HEK293 (cell line): ENCODE measurements at regions not wholly inside any gene's neighbourhood (a gene's known extent, or its start where the extent isn't known, plus 50 kb on each side); places are given as distances from the start of the nearest gene placed in this dataset.

Experiments used
- CTCF ChIA-PET: fragments of 350-600 bp; formaldehyde crosslinking; extraction: SDS; loops from one replicate; lab custom pipeline; 2021; ENCODE audit warnings: antibody characterized with exemption; lab: Yijun Ruan, JAX
- POLR2A ChIA-PET: fragments of 300-600 bp; formaldehyde crosslinking; extraction: SDS; loops from one replicate; lab custom pipeline; 2020; ENCODE audit warnings: antibody characterized with exemption, inconsistent platforms; lab: Yijun Ruan, JAX
- H3K27ac ChIP-seq: fragments of 200-500 bp; sonication (Bioruptor generic); 2 replicates; pipeline ENCODE4 v1.5.1; 2014; ENCODE audit warnings: low read depth, low read length, control low read depth, inconsistent platforms; ENCODE audit errors: extremely low read depth
- H3K36me3 ChIP-seq, 2 experiments: fragments of 200-500 bp in 1 of 2; sonication (Bioruptor generic) in 1 of 2; 1 replicate in 1 of 2; 2 replicates in 1 of 2; pipeline ENCODE4 v1.5.1; 2014 to 2017; ENCODE audit warnings: inconsistent platforms in 2 of 2, low read length in 2 of 2; ENCODE audit not compliant: control insufficient read depth in 2 of 2, insufficient read depth in 1 of 2
- H3K4me1 ChIP-seq: fragments of 200-500 bp; sonication (Bioruptor generic); 2 replicates; pipeline ENCODE4 v1.5.1; 2014; ENCODE audit warnings: mild to moderate bottlenecking, low read length, inconsistent platforms; ENCODE audit not compliant: control insufficient read depth, insufficient read depth
- H3K4me3 ChIP-seq: 2 replicates; pipeline ENCODE4 v1.5.1; 2011; ENCODE audit warnings: low read depth, mild to moderate bottlenecking, control low read depth, low read length, moderate library complexity
- H3K9me3 ChIP-seq: fragments of 200-500 bp; sonication (Bioruptor generic); 2 replicates; pipeline ENCODE4 v1.5.1; 2014; ENCODE audit warnings: low read depth, low read length, inconsistent platforms; ENCODE audit not compliant: control insufficient read depth, insufficient read depth
- AEBP2 ChIP-seq: fragments of 450-650 bp; formaldehyde crosslinking; IDR thresholded peaks from 2 replicates; pipeline ENCODE4 v1.5.1; 2016; ENCODE audit warnings: missing biosample characterization, missing genetic modification characterization, borderline replicate concordance
- SP2 ChIP-seq: fragments of 450-650 bp; formaldehyde crosslinking; IDR thresholded peaks from 2 replicates; pipeline ENCODE4 v1.5.1; 2016; ENCODE audit warnings: missing biosample characterization, missing genetic modification characterization
- SP3 ChIP-seq: fragments of 450-650 bp; formaldehyde crosslinking; IDR thresholded peaks from 2 replicates; pipeline ENCODE4 v1.5.1; 2016; ENCODE audit warnings: missing biosample characterization, missing genetic modification characterization
- SP7 ChIP-seq: fragments of 450-650 bp; formaldehyde crosslinking; IDR thresholded peaks from 2 replicates; pipeline ENCODE4 v1.5.1; 2016; ENCODE audit warnings: missing biosample characterization, missing genetic modification characterization
- WT1 ChIP-seq: fragments of 450-650 bp; formaldehyde crosslinking; IDR thresholded peaks from 2 replicates; pipeline ENCODE4 v1.5.1; 2016; ENCODE audit warnings: missing biosample characterization, missing genetic modification characterization
- ZBTB20 ChIP-seq: fragments of 450-650 bp; formaldehyde crosslinking; IDR thresholded peaks from 2 replicates; pipeline ENCODE4 v1.5.1; 2016; ENCODE audit warnings: missing biosample characterization, missing genetic modification characterization
- ZBTB21 ChIP-seq: fragments of 450-650 bp; formaldehyde crosslinking; IDR thresholded peaks from 2 replicates; pipeline ENCODE4 v1.5.1; 2017; ENCODE audit warnings: missing biosample characterization, missing genetic modification characterization
- ZFP41 ChIP-seq: fragments of 450-650 bp; formaldehyde crosslinking; IDR thresholded peaks from 2 replicates; pipeline ENCODE4 v1.5.1; 2016; ENCODE audit warnings: missing biosample characterization, missing genetic modification characterization, borderline replicate concordance
- ZNF133 ChIP-seq: fragments of 450-650 bp; formaldehyde crosslinking; IDR thresholded peaks from 2 replicates; pipeline ENCODE4 v1.5.1; 2016; ENCODE audit warnings: missing biosample characterization, missing genetic modification characterization
- ZNF138 ChIP-seq: fragments of 450-650 bp; formaldehyde crosslinking; IDR thresholded peaks from 2 replicates; pipeline ENCODE4 v1.5.1; 2016; ENCODE audit warnings: missing biosample characterization, missing genetic modification characterization, borderline replicate concordance
- ZNF169 ChIP-seq: fragments of 450-650 bp; formaldehyde crosslinking; IDR thresholded peaks from 2 replicates; pipeline ENCODE4 v1.5.1; 2016; ENCODE audit warnings: missing biosample characterization, missing genetic modification characterization
- ZNF174 ChIP-seq: fragments of 450-650 bp; formaldehyde crosslinking; IDR thresholded peaks from 2 replicates; pipeline ENCODE4 v1.5.0; 2017; ENCODE audit warnings: missing biosample characterization, mild to moderate bottlenecking, missing genetic modification characterization
- ZNF202 ChIP-seq: fragments of 450-650 bp; formaldehyde crosslinking; IDR thresholded peaks from 2 replicates; pipeline ENCODE4 v1.5.1; 2016; ENCODE audit warnings: missing biosample characterization, missing genetic modification characterization, borderline replicate concordance
- ZNF248 ChIP-seq: fragments of 450-650 bp; formaldehyde crosslinking; IDR thresholded peaks from 2 replicates; pipeline ENCODE4 v1.5.1; 2017; ENCODE audit warnings: missing biosample characterization, missing genetic modification characterization
- ZNF341 ChIP-seq: fragments of 450-650 bp; formaldehyde crosslinking; IDR thresholded peaks from 2 replicates; pipeline ENCODE4; 2016; ENCODE audit warnings: low read depth, missing biosample characterization, missing genetic modification characterization
- ZNF394 ChIP-seq: fragments of 450-650 bp; formaldehyde crosslinking; IDR thresholded peaks from 2 replicates; pipeline ENCODE4 v1.5.1; 2016; ENCODE audit warnings: missing biosample characterization, missing genetic modification characterization, mild to moderate bottlenecking, moderate library complexity, borderline replicate concordance
- ZNF596 ChIP-seq: fragments of 450-650 bp; IDR thresholded peaks from 2 replicates; pipeline ENCODE4 v1.5.0; 2018; ENCODE audit warnings: missing biosample characterization, mild to moderate bottlenecking, missing genetic modification characterization, moderate library complexity
- ZNF600 ChIP-seq: fragments of 450-650 bp; formaldehyde crosslinking; IDR thresholded peaks from 2 replicates; pipeline ENCODE4 v1.5.1; 2016; ENCODE audit warnings: missing biosample characterization, missing genetic modification characterization
- ZNF837 ChIP-seq: fragments of 450-650 bp; formaldehyde crosslinking; IDR thresholded peaks from 2 replicates; pipeline ENCODE4 v1.5.1; 2016; ENCODE audit warnings: missing biosample characterization, missing genetic modification characterization
- ZSCAN16 ChIP-seq: fragments of 450-650 bp; formaldehyde crosslinking; IDR thresholded peaks from 2 replicates; pipeline ENCODE4 v1.5.1; 2016; ENCODE audit warnings: missing biosample characterization, missing genetic modification characterization
- TF ChIP-seq, protein P1 (sequence below): fragments of 450-650 bp; formaldehyde crosslinking; IDR thresholded peaks from 2 replicates; pipeline ENCODE4 v1.5.1; 2017; ENCODE audit warnings: missing biosample characterization, missing genetic modification characterization
- TF ChIP-seq, protein P2 (sequence below): fragments of 450-650 bp; formaldehyde crosslinking; conservative IDR thresholded peaks from 2 replicates; pipeline ENCODE4 v1.5.1; 2016; ENCODE audit warnings: low read depth, missing biosample characterization, missing genetic modification characterization
- TF ChIP-seq, protein P3 (sequence below): fragments of 450-650 bp; formaldehyde crosslinking; IDR thresholded peaks from 2 replicates; pipeline ENCODE4 v1.5.1; 2016; ENCODE audit warnings: missing biosample characterization, missing genetic modification characterization, low read depth

DNA sequence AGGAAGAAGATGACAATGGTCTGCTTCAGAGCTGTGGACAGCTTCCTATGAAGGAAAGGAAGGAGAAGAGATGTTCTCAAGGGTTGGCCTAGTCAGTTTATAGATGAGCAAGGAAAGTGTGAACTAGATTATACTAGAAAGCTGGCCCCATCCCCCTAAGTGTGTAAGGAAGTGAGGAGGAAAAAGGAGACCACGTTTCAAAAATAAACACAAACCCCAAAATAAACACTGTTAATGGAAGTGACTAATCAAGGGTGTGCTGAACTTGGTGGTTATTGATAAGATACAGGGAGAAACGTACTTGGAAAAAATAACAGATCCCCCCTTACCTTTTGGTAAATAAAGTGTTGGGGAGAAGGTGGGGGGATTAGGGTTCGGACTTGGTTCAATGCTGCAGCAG, 267.1 kb downstream of the SOX9 start:
- no peak for TF ChIP-seq ZNF341
- peak; percentile 22; the same call in 1 of the 2 replicates for TF ChIP-seq WT1 (tag by site-specific recombination)
- TF ChIP-seq, protein P1, sequence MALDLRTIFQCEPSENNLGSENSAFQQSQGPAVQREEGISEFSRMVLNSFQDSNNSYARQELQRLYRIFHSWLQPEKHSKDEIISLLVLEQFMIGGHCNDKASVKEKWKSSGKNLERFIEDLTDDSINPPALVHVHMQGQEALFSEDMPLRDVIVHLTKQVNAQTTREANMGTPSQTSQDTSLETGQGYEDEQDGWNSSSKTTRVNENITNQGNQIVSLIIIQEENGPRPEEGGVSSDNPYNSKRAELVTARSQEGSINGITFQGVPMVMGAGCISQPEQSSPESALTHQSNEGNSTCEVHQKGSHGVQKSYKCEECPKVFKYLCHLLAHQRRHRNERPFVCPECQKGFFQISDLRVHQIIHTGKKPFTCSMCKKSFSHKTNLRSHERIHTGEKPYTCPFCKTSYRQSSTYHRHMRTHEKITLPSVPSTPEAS: no peak
- no peak for TF ChIP-seq ZNF133
- Histone ChIP-seq H3K4me1 (peaks cover 21% of the 10 kb centered on the region), H3K9me3 (no peaks in the 10 kb centered on the region), H3K27ac (no peak overlapping the region; the same call in 1 of the 2 replicates), H3K4me3 (no peak overlapping the region), H3K36me3 (no peaks in the 10 kb centered on the region)
- POLR2A ChIA-PET: no interaction called here
- CTCF ChIA-PET: interaction anchor here (0.6 to 0.8 kb wide), 2 partner anchors 116 to 152 kb away, joined by 3 read pairs; no protein-coding TSS in a partner anchor

DNA sequence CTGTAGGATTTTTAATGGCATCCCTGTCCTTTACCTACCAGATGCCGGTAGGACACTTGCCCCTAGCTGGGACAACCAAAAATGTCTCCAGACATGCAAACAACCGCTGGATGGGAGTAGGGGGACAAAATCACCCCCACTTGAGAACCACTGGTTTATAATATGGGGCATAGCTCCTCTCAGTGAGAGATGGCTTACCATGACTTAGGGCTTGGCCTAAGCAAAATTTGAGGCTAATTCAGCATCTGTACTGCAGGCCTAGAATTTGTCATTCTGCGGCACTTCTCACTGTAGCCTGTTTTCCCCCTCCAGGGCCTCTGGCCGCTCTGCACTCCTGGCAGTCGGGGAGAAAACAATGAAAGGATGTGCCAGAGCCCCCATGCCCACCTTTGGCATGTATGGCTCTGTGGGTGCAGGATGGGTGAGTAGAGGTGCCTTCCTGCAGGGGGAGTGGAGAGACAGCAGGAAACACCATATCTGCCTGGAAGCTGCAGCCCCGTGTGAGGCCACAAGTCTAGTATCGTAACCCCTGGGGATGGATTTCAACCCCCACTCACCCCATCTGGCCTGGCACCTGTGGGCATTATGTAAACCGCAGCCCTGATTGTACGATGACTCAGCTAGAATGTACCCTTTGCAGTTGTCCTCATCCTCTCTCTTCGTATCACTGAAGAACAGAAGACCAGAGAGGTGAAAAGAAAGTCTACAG, 268.1 kb downstream of the SOX9 start:
- ChIA-PET CTCF (interaction anchor here (0.6 kb wide), 2 partner anchors 72 to 147 kb away, joined by 3 to 5 read pairs; no protein-coding TSS in a partner anchor), POLR2A (no interaction called here)
- H3K4me3 ChIP-seq: no peak overlapping the region
- peaks cover 20% of the 10 kb centered on the region for H3K4me1 ChIP-seq
- H3K36me3 ChIP-seq: no peaks in the 10 kb centered on the region
- H3K9me3 ChIP-seq: no peaks in the 10 kb centered on the region
- H3K27ac ChIP-seq: no peak overlapping the region
- no peak for TF ChIP-seq WT1 (tag by site-specific recombination)
- TF ChIP-seq SP2: no peak
- no peak for TF ChIP-seq ZNF169 (tag by site-specific recombination)
- no peak for TF ChIP-seq ZBTB21 (tag by site-specific recombination)
- TF ChIP-seq SP7 (tag by site-specific recombination): no peak
- no peak for TF ChIP-seq ZNF138 (tag by site-specific recombination)
- TF ChIP-seq ZNF837 (tag by site-specific recombination): no peak
- no peak for TF ChIP-seq ZNF596 (tag by site-specific recombination)
- TF ChIP-seq ZNF600 (tag by site-specific recombination): no peak
- TF ChIP-seq, protein P2, sequence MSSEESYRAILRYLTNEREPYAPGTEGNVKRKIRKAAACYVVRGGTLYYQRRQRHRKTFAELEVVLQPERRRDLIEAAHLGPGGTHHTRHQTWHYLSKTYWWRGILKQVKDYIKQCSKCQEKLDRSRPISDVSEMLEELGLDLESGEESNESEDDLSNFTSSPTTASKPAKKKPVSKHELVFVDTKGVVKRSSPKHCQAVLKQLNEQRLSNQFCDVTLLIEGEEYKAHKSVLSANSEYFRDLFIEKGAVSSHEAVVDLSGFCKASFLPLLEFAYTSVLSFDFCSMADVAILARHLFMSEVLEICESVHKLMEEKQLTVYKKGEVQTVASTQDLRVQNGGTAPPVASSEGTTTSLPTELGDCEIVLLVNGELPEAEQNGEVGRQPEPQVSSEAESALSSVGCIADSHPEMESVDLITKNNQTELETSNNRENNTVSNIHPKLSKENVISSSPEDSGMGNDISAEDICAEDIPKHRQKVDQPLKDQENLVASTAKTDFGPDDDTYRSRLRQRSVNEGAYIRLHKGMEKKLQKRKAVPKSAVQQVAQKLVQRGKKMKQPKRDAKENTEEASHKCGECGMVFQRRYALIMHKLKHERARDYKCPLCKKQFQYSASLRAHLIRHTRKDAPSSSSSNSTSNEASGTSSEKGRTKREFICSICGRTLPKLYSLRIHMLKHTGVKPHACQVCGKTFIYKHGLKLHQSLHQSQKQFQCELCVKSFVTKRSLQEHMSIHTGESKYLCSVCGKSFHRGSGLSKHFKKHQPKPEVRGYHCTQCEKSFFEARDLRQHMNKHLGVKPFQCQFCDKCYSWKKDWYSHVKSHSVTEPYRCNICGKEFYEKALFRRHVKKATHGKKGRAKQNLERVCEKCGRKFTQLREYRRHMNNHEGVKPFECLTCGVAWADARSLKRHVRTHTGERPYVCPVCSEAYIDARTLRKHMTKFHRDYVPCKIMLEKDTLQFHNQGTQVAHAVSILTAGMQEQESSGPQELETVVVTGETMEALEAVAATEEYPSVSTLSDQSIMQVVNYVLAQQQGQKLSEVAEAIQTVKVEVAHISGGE: no peak
- no peak for TF ChIP-seq ZNF174
- no peak for TF ChIP-seq ZFP41 (tag by site-specific recombination)
- no peak for TF ChIP-seq ZNF202
- no peak for TF ChIP-seq AEBP2 (tag by site-specific recombination)
- TF ChIP-seq ZNF248 (tag by site-specific recombination): no peak
- TF ChIP-seq ZBTB20 (tag by site-specific recombination): no peak
- TF ChIP-seq, protein P3, sequence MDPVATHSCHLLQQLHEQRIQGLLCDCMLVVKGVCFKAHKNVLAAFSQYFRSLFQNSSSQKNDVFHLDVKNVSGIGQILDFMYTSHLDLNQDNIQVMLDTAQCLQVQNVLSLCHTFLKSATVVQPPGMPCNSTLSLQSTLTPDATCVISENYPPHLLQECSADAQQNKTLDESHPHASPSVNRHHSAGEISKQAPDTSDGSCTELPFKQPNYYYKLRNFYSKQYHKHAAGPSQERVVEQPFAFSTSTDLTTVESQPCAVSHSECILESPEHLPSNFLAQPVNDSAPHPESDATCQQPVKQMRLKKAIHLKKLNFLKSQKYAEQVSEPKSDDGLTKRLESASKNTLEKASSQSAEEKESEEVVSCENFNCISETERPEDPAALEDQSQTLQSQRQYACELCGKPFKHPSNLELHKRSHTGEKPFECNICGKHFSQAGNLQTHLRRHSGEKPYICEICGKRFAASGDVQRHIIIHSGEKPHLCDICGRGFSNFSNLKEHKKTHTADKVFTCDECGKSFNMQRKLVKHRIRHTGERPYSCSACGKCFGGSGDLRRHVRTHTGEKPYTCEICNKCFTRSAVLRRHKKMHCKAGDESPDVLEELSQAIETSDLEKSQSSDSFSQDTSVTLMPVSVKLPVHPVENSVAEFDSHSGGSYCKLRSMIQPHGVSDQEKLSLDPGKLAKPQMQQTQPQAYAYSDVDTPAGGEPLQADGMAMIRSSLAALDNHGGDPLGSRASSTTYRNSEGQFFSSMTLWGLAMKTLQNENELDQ (tag by site-specific recombination): no peak
- no peak for TF ChIP-seq SP3 (tag by site-specific recombination)
- no peak for TF ChIP-seq ZSCAN16
- no peak for TF ChIP-seq ZNF394 (tag by site-specific recombination)
